Peyer's patch (tissue), 4 donors: ENCODE measurements at regions not wholly inside any gene's neighbourhood (a gene's known extent, or its start where the extent isn't known, plus 50 kb on each side); places are given as distances from the start of the nearest gene placed in this dataset.

Source experiments
- DNase-seq, 3 donors: peaks; one replicate each; pipeline ENCODE4 v3.0.0-alpha.2; 2017 to 2019
- H3K27ac ChIP-seq, 4 donors: fragments of 200-600 bp; sonication (generic); one replicate each; pipeline ENCODE4 v1.5.1; 2016 to 2019
- H3K27me3 ChIP-seq, 2 donors: fragments of 200-600 bp; sonication (generic); one replicate each; pipeline ENCODE4 v1.5.1; 2019
- H3K36me3 ChIP-seq, 3 donors: fragments of 200-600 bp; sonication (generic); one replicate each; pipeline ENCODE4 v1.5.1; 2016 to 2019
- H3K4me1 ChIP-seq, 4 donors: fragments of 200-600 bp; sonication (generic); one replicate each; pipeline ENCODE4 v1.5.1; 2016 to 2019
- H3K4me3 ChIP-seq, 4 donors: fragments of 200-600 bp; sonication (generic); 1 replicate in 3 of 4; 2 replicates in 1 of 4; pipeline ENCODE4 v1.5.1; 2016 to 2019; ENCODE audit warnings: mild to moderate bottlenecking in 1 of 4
- H3K9me3 ChIP-seq, 4 donors: fragments of 200-600 bp; sonication (generic); one replicate each; pipeline ENCODE4 v1.5.1; 2016 to 2019; ENCODE audit warnings: mild to moderate bottlenecking in 1 of 4
- POLR2A ChIP-seq, 2 donors: fragments of 450-650 bp; IDR thresholded peaks; one replicate each; pipeline ENCODE4 v1.5.1; 2017; ENCODE audit warnings: antibody characterized with exemption in 2 of 2, mild to moderate bottlenecking in 2 of 2, moderate library complexity in 2 of 2
- TF ChIP-seq, protein P1 (sequence below), 6 experiments: fragments of 450-650 bp in 4 of 6; fragments of 200-600 bp in 2 of 6; sonication (generic) in 1 of 6; IDR thresholded peaks; one replicate each; pipeline ENCODE4 v1.5.1; 2017 to 2019; ENCODE audit warnings: antibody characterized with exemption in 6 of 6, mild to moderate bottlenecking in 3 of 6, moderate library complexity in 1 of 6

GRCh38 chr5:2602451-2603271 lies 148.8 kb downstream of the IRX2 start:
- Histone ChIP-seq H3K4me1 (no peaks in the 10 kb centered on the region), H3K27me3 (no peaks in the 10 kb centered on the region), H3K4me3 (no peak overlapping the region), H3K9me3 (no peaks in the 10 kb centered on the region), H3K27ac (no peak overlapping the region), H3K36me3 (no peaks in the 10 kb centered on the region)
- no peak for TF ChIP-seq POLR2A (IDR thresholded peaks at IDR 0.05)
- TF ChIP-seq, protein P1, sequence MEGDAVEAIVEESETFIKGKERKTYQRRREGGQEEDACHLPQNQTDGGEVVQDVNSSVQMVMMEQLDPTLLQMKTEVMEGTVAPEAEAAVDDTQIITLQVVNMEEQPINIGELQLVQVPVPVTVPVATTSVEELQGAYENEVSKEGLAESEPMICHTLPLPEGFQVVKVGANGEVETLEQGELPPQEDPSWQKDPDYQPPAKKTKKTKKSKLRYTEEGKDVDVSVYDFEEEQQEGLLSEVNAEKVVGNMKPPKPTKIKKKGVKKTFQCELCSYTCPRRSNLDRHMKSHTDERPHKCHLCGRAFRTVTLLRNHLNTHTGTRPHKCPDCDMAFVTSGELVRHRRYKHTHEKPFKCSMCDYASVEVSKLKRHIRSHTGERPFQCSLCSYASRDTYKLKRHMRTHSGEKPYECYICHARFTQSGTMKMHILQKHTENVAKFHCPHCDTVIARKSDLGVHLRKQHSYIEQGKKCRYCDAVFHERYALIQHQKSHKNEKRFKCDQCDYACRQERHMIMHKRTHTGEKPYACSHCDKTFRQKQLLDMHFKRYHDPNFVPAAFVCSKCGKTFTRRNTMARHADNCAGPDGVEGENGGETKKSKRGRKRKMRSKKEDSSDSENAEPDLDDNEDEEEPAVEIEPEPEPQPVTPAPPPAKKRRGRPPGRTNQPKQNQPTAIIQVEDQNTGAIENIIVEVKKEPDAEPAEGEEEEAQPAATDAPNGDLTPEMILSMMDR (IDR thresholded peaks at IDR 0.05): no peak
- no peak for DNase-seq

DNA sequence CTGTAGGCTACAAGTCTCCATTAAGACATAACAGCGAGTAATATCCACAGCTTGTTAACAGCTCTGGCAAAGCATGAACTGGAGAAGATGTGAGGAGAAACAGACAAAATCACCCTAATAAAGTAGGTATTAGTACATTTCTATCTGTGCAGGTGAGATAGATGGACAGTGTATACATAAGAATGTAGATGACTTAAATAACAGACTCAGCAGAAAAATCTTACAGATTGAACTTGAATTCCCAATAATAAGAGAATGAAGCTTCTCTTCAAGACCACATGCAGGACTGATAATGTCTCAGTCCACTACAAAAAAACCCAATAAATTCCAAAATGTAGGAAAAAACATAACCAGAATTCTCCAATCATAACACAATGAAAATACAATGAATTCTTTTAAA lies 153.0 kb downstream of the IRX2 start:
- Histone ChIP-seq H3K4me1 (no peaks in the 10 kb centered on the region), H3K27ac (no peak overlapping the region), H3K36me3 (no peaks in the 10 kb centered on the region), H3K9me3 (no peaks in the 10 kb centered on the region), H3K4me3 (no peak overlapping the region), H3K27me3 (no peaks in the 10 kb centered on the region)
- TF ChIP-seq POLR2A (IDR thresholded peaks at IDR 0.05): no peak
- no peak for DNase-seq

GRCh38 chr5:2594701-2595100 lies 156.8 kb downstream of the IRX2 start:
- Histone ChIP-seq H3K27me3 (no peaks in the 10 kb centered on the region), H3K27ac (no peak overlapping the region), H3K4me3 (no peak overlapping the region), H3K4me1 (no peaks in the 10 kb centered on the region), H3K36me3 (no peaks in the 10 kb centered on the region), H3K9me3 (no peaks in the 10 kb centered on the region)
- DNase-seq: no peak
- TF ChIP-seq POLR2A (IDR thresholded peaks at IDR 0.05): no peak
- TF ChIP-seq, protein P1 (IDR thresholded peaks at IDR 0.05): no peak

DNA sequence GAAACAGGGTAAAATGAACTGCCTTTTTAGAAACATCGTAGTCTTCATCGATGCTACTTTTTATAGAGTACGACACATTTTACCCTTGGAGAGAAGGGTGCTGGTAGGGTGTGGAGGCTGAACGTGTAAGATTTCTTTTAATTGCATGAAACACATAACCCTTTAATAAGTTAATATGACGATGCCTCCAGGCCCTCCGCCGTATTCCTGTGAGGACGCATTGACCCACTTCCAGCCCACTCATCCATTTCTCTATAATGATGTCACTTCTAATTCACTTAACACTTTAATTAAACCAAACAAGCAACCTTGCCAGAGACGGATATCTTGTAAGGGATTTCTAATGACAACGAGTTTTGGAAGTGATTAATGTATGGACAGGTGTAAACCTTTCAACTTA lies 158.7 kb downstream of the IRX2 start:
- H3K27ac ChIP-seq: no peak overlapping the region
- H3K4me1 ChIP-seq: no peaks in the 10 kb centered on the region
- H3K9me3 ChIP-seq: no peaks in the 10 kb centered on the region
- H3K4me3 ChIP-seq: no peak overlapping the region
- no peaks in the 10 kb centered on the region for H3K27me3 ChIP-seq
- DNase-seq: no peak
- H3K36me3 ChIP-seq: no peaks in the 10 kb centered on the region
- TF ChIP-seq POLR2A (IDR thresholded peaks at IDR 0.05): no peak
- TF ChIP-seq, protein P1 (IDR thresholded peaks at IDR 0.05): no peak

- H3K36me3 ChIP-seq: no peaks in the 10 kb centered on the region
- no peak overlapping the region for H3K4me3 ChIP-seq
- no peak for DNase-seq
- no peak overlapping the region for H3K27ac ChIP-seq
- no peak for TF ChIP-seq POLR2A (IDR thresholded peaks at IDR 0.05)
- TF ChIP-seq, protein P1 (IDR thresholded peaks at IDR 0.05): no peak
- no peaks in the 10 kb centered on the region for H3K9me3 ChIP-seq
- no peaks in the 10 kb centered on the region for H3K4me1 ChIP-seq
- H3K27me3 ChIP-seq: no peaks in the 10 kb centered on the region
These were observed 159.6 kb downstream of the IRX2 start for GRCh38 chr5:2591777-2592453.

- H3K27me3 ChIP-seq: no peaks in the 10 kb centered on the region
- no peak for DNase-seq
- no peaks in the 10 kb centered on the region for H3K4me1 ChIP-seq
- no peaks in the 10 kb centered on the region for H3K9me3 ChIP-seq
- TF ChIP-seq, protein P1 (IDR thresholded peaks at IDR 0.05): no peak
- TF ChIP-seq POLR2A (IDR thresholded peaks at IDR 0.05): no peak
- no peaks in the 10 kb centered on the region for H3K36me3 ChIP-seq
- no peak overlapping the region for H3K27ac ChIP-seq
- H3K4me3 ChIP-seq: no peak overlapping the region
These were observed 162.5 kb downstream of the IRX2 start for GRCh38 chr5:2588850-2589501.
